SK-N-MC (cell line): ENCODE measurements at regions not wholly inside any gene's neighbourhood (a gene's known extent, or its start where the extent isn't known, plus 50 kb on each side); places are given as distances from the start of the nearest gene placed in this dataset.

ENCODE experiments used
- FOXP2 ChIP-seq: optimal IDR thresholded peaks from 2 replicates; pipeline ENCODE3; 2011; ENCODE audit warnings: mild to moderate bottlenecking, moderate library complexity; ENCODE audit not compliant: insufficient read depth; ENCODE audit errors: extremely low read length, control extremely low read depth
- POLR2AphosphoS5 ChIP-seq: IDR thresholded peaks from 2 replicates; pipeline ENCODE4 v1.6.1; 2012; ENCODE audit warnings: mild to moderate bottlenecking, low read depth, low read length, borderline replicate concordance

DNA sequence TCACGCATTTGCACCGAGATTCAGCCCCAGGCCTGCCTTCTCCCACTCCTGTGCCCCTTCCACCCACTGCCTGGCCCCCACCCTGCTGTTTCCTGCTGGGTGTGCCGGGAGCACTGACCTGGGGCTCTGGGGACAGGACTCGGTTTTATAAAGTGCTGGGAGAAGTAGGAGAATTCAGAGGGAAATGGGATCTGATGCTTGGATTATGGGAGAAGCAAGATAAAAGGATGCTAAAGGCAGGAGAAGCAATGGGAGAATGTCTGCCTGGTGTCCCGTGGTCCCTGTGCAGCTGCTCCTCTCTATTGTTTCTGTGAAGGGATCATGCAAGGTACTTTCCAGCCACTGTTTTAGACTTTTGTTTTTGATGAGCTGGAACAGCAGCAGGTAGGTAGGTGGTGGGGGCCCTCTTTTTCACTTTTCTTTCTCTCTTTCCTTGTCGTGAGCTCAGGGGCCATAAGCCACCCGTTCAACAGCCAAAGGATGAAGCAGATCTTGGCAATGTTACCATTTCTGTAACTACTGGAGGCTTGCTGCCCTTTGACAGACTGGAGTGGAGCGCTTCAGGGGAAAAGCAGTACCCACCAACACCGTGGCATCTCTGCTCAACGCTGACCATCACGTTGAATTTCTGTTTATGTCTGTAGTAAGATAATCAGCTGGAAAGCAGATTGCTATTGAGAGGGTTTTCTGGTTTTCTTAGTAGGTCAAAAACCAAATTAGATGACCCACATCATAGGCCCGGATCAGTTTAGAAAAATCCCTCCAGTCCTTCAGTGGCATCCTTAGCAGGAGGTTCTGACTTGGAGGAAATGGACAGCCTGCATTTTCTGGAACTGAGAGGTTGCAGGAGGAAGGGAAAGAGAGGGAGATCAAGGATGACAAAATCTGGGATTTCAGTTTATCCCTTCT lies 63.8 kb upstream of the ENPP6 start:
- no peak for TF ChIP-seq FOXP2
- TF ChIP-seq POLR2AphosphoS5, result no peak
